ENCODE measurements at regions not wholly inside any gene's neighbourhood (a gene's known extent, or its start where the extent isn't known, plus 50 kb on each side); places are given as distances from the start of the nearest gene placed in this dataset.

- no peak for TF ChIP-seq CTCF (IDR thresholded peaks at IDR 0.05)
- no peak for TF ChIP-seq POLR2A (IDR thresholded peaks at IDR 0.05)
Measured at GRCh38 chr9:105972466-105973204, 278.3 kb downstream of the TMEM38B start.
